NCI-H1092 treated with DMSO at 0.1 percent for 48 hours (cell line): ENCODE measurements at regions not wholly inside any gene's neighbourhood (a gene's known extent, or its start where the extent isn't known, plus 50 kb on each side); places are given as distances from the start of the nearest gene placed in this dataset.
"Not testable (repeated sequence)": the region's sequence is repeated elsewhere in the genome, so short reads cannot be mapped to it uniquely, and the experiment has no call there.

Source experiments
- DNase-seq: peaks from one replicate; lab custom pipeline; 2025; lab: John Stamatoyannopoulos, UW

DNA sequence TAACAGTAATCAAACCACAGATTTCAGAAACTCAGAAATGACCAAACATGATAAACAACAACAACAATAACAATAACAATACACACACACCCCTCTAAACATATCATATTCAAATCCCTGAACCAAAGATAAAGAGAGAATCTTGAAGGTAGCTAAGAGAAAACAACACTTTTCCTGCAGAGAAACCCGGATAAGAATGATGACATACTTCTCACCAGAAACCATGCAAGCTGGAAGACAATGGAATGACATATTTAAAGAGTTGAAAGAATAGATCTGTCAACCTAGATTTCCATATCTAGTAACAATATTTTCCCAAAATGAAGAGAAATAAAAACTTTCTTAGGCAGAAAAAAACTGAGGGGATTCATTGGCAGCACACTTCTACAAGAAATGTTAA lies 138.1 kb downstream of the LIG4 start:
- no peak for DNase-seq

DNA sequence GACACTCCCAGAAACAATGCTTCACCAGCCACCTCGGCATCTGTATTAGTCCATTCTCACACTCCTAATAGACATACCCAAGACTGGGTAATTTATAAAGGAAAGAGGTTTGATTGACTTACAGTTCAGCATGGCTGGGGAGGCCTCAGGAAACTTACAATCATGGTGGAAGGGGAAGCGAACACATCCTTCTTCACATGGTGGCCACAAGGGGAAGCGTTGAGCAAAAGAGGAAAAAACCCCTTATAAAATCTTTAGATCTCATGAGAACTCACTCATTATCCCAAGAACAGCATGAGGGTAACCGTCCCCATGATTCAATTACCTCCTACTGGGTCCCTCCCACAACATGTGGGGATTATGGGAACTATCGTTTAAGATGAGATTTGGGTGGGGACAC lies 140.9 kb downstream of the LIG4 start:
- not testable (repeated sequence) for DNase-seq

DNA sequence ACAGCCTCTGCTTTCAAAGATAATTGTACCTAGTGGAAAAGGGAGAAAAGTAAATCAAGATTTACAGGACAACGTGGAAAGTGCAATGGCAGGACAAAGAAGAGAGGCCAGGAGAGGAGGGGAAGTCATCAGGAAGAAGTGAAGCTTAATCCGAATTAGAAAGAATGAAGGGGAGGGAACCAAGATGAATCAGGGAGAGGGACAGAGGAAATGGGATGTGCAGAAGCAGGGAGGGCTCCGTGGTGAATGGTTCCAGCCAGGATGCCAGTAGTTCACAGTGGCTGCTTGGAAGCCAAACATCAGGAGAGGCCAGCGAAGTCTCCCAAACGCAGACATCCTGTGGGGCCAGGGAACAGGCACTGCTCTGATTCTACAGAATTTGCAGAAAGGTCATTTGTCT lies 144.4 kb downstream of the LIG4 start:
- no peak for DNase-seq

DNA sequence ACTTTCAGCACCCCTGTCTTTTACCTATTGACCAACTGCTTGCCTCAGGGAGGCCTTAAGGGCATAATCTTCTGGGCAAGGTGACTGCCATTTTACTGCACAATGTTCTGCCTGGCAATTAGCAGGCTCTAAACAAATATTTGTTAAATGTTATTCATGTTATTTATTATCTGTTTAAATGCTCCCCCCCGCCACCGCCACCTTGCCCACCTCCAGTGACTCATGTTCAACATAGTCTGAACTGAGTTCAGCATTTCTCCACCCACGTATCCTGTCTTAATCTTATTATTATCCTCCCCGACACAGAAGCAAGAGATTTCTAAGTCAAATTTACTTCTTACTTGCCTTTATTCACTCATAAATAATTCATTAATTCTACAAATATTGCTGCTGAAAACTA lies 144.8 kb downstream of the LIG4 start:
- no peak for DNase-seq

DNA sequence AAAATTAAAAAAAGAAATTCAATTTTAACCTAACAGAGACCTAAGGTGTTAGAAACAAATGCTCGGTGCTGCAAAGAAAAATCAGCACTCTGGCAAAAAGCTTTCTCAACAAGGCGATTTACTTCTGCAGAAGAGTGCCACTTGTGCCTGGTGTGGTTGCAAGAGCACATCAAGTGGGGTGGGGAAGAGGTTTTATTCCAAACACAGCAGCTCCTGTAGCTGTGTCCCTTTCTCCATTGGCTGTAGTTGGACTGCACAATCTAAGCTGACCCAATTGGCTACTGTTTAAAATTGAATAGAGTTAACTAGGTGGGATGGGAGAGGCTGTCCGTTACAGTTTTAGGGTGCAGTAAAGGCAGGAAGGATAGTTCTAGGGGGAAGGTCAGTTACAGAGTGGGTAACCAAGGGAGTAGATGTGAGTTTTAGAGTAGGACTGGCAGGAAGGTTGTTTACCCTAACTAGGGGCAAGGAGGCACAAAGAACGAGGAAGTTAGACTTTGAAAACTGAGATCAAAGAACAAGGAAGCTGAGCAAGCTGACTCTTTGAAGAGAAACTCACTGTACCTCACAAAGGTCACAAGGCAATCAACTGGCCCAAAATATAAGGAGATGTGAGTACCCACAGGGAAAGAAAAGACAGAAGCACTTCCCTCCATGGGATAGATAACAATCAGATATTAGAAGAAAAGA lies 145.7 kb downstream of the LIG4 start:
- no peak for DNase-seq

DNA sequence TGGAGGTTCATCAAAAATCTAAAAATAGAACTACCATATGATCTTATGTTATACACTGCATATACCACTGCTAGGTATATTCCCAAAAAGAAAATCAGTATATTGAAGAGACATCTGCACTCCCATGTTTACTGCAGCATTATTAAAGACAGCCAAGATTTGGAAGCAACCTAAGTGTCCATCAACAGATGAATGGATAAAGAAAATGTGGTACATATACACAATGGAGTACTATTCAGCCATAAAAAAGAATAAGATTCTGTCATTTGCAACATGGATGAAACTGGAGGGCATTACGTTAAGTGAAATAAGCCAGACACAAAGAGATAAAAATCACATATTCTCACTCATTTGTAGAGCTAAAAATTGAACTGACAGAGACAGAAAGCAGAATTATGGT lies 151.0 kb downstream of the LIG4 start:
- DNase-seq: not testable (repeated sequence)

DNA sequence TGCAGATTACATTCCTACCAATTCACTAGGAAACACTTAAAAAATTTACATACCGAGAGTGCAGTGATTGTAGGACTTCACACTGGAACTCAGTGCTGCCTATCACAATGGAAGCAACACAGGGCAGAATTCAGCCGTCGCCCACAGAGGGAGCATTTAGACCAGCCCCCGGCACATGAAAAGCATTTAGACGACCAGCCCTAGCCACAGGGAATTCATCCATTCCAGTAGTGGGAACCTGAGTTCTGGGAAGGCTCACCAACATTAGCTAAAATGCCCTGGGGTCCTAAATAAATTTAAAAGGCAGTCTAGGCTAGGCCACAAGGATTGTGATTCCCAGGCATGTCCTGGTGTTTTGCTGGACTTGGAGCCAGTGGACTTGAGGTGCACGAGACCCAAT lies 155.2 kb downstream of the LIG4 start:
- DNase-seq: no peak

DNA sequence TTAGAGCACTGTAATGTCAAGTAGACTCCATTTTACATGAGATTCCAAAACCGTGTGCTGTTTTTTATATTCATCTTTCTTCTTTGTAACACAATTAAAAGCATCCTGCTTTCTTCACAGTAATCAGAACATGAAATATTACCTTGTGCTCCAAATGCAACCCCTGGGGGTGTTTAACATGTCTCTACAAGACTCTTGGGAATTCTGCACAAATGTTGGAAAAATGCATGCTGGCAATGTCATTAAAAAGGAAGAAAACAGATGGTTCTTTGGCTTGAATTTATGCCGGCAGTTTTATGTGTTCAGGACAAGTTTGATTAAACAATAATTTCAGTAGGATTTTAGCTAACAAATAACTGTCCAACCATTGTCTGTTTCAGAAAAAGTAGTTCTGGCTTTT lies 159.1 kb downstream of the LIG4 start:
- no peak for DNase-seq

DNA sequence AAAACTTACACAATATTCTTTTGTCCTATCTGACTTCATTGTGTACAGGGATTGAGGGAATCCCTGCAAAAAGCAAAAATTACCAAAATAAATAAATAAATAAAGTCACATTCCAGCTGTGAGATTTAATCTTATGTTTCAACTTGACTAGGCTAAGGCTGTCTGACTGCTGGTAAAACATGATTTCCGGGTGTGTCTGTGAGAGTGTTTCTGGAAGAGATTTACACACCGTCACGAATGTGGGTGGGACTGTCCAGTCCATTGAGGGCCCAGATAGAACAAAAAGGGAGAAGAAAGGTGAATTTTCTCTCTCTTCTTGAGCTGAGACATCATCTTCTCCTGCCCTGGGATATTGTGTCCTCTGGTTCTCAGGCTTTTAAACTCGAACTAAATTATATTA lies 166.1 kb downstream of the LIG4 start:
- DNase-seq: no peak

DNA sequence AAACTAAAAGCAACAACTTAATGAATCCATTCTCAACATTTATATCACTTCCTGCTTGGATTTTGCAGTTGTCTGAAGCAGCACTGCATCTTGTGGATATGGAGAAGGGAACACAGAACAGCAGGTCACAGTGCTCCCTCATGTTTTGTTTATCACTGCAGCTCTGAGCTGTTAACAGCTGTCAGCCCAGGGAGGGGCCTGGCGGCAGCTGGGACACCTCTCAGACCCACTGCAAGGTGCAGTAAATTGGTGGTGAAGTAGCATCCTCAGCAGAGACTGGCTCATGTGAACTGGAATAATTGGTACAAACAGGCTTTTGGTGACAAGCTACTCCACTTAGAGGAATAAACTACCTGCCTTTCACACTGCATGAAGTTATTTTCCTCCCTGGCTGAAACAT lies 170.4 kb downstream of the LIG4 start:
- no peak for DNase-seq

DNA sequence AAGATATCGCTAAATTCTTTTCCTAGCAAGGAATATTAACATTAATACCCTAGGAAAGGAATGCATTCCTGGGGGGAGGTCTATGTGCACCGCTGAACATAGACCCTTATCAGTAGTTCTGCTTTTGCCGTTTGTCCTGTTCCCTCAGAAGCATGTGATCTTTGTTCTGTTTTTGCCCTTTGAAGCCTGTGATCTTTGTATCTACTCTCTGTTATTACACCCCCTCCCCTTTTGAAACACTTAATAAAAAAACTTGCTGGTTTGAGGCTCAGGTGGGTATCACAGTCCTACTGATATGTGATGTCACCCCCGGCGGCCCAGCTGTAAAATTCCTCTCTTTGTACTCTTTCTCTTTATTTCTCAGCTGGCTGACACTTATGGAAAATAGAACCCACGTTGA lies 172.5 kb downstream of the LIG4 start:
- not testable (repeated sequence) for DNase-seq

DNA sequence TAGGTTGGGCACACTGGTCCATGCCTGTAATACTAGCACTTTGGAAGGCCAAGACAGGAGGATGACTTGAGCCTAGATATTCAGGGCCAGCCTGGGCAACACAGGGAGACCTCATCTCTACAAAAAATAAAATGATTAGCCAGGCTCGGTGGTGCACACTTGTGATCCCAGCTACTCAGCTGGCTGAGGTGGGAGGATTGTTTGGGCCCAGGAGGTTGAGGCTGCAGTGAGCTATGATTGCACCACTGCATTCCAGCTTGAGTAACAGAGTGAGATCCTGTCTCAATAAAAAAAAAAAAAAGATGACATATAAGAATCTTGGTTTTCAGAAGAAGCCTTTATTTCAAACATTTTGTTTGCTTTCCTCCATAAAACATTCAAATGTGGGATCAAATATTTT lies 178.0 kb downstream of the LIG4 start:
- no peak for DNase-seq

DNA sequence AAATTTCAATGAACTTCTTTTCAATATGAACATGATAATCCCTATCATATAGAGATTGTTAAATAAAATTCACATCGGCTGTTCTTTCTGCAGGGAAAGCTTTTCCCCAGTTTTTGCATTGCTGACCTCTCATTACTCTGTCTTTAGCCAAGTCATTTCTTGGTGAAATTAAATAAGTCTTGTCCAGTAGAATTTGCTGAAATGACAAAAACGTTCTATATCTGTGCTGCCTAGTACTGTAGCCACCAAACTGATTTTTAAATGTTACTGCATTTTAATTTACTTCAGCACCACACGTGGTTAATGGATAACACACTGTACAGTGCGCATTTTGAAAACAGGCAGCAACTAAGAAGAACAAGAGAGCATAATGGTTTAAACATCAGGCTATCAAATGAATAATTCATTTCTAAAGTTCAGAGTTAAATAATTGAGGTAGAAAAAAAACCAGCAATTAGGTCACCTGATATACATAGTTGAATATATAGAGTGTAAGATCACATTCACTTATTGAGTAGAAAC lies 178.9 kb downstream of the LIG4 start:
- no peak for DNase-seq

DNA sequence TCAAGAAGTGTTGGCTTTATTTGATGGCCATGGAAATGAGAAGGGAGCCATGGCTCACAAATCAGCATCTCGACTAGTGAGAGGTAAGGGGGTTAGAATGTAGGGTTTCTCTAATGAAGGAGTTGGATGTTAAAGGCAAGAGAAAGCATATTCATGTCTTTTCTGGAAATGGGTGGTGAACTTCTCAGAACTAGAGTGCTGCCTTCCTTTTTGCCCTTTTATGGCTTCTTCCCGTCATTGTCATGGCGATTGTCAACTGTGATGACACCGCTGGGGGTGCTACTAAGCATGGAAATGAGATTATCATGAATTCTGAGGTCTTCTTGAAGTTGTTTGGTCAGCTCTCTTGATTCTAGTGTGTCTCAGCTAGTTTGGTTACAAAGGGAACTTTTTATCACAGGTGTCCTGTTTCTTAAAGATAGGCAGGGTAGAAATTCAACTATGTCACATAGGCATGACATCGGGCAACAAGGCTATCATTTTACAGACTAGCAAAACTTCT lies 180.4 kb downstream of the LIG4 start:
- DNase-seq: no peak

DNA sequence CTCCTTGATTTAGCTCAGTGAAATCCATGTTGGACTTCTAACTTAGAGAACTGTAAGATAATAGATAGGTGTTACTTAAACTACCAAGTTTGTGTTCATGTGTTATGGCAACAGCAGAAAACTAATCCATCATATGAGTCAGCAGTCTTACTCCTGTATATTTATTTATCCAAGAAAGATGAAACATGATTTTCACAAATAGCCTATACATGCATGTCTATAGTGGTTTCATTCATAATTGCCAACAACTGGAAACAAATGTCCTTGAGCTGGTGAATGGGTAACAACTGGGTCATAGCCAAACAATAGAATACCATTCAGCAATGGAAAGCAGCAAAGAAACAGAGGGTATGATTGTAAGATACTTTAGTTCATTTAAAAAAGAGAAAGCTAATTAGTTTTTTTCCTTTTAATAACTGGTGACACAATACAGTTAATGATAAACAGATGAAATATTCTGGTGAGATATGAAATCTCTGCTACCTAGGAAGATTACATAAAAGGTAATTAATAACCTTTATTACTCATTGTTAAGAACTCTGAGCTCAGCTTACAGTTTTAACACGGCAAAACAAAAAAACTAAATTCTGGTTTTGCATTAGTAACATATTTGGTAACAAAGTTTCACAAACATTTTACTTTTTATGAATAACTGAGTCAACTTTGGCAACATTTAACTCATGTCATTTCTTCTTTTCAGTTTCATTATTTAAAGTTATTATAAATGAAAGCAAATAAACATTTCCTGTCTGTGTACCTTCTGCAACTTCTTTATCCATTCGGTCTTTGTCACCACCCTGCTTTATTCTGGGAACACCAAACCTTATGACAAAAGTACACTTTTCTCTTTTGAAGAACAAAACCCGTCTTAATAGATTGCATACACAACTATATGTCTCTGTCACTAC lies 181.3 kb downstream of the LIG4 start:
- no peak for DNase-seq

DNA sequence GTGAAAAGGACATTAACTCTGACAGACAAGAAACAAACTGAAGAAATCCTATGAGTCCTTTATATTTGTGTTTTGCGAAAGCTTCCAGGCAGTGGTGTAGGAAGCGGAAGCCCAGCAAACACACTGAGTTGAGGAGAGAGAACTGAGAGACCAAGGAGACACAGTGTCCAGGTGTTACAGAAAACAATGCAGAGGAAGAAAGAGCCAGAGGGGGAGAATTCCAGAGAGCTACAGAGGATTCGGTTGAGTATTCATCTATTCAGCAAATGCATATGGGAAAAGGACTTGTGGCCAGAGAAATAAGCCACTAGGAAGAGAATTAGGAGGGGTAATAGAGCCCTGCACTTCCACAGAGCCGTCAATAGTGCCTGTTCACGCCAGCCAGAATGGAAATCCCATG lies 183.5 kb downstream of the LIG4 start:
- no peak for DNase-seq

DNA sequence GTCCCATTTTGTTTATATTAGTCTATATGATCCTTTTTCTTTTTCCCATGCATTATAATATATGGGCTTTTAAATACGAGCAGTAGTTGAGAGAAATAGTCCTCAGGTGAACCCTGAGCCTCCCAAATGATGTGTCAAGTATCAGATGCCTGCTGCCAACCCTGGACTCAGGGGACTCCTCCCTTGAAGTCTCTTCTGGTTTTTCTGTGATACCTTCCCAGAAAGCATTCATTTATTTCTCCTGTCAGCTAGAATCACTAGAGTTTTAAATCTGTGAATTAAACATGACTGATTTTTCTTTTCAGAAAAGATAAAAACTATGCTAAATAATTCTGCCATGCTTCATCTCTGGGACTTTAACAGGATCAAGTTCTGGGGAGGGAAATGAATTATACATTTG lies 184.6 kb downstream of the LIG4 start:
- no peak for DNase-seq

DNA sequence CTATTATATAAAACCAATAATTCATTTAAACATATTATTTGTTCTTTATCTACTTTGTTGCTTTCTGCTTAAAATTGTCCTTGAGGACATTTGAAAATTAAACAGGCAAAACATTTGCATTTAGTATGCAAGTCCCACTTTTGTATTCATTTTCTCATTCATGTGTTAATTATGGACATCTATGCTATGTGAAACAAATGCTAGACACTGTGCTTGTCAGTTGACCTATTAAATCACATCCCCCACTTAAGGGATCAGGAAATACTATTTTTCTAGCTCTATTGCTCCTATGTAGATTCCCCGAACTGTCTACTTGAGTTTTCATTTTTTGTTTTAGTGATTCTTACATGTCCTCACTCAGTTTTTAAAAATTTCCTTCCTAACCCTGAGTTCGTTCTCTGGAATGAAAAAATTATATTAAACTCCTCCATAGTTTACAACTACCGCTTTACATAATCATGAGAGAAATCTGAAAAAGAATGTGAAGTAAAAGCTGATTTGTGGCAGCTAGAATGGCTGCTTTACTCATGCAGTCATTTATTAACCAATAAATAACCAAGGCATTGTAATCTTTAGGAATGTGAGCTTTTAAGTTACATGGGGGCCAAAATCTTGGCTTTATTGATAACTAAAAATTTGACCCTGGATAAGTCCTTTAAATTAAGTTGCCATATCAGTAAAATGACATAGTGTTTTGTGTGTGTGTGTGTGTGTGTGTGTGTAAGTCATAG lies 188.5 kb downstream of the LIG4 start:
- DNase-seq: no peak

DNA sequence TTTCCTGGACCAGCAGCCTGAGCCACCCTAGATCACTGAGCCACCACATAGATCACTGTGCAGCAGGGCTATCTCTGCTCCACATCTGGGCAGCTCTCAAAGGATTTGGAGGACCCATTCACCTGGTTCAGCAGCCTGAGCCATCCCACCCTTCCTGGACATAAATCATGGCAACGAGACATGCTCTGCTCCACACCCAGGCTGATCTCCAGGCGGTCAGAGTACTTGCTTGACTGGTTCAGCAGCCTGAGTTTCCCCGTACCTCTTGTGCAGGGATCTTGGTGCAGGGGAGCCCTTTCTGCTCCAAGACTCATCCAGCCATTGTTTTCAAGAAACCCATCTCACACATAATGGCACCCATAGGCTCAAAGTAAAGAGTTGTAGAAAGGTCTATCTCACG lies 195.3 kb downstream of the LIG4 start:
- DNase-seq: no peak

DNA sequence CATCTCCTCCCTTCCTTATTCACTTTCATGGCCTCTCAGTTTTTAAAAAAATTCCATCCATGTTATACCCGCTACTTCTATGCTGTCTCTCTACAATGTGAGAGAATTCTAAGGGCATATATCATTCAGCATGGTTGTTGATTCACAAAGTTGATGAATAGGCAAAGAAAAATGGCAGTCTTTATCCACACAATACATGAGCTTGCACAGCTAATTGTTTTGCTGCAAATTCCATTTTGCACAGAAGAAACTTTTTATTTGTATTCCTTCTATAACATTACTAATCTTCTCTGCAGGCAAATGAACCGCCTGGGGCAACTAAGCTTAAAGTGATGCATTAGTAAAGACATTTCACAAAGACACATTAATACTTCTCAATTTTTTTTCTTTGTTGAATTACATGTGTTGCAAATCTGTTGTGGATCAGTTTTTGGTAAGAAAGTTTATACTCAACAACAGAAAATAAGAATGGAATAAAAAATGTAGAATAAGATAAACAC lies 196.9 kb downstream of the LIG4 start:
- DNase-seq: no peak

DNA sequence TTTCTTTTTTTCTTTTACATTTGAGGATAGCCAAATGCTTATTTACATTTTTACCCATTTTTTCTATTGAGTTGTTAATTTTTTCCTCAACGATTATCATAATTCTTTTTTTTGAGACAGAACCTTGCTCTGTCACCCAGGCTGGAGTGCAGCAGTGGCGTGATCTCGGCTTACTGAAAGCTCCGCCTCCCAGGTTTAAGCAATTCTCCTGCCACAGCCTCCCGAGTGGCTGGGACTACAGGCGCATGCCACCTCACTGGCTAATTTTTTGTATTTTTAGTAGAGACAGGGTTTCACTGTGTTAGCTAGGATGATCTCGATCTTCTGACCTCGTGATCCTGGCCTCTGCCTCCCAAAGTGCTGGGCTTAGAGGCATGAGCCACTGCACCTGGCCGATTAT lies 208.7 kb downstream of the LIG4 start:
- no peak for DNase-seq

DNA sequence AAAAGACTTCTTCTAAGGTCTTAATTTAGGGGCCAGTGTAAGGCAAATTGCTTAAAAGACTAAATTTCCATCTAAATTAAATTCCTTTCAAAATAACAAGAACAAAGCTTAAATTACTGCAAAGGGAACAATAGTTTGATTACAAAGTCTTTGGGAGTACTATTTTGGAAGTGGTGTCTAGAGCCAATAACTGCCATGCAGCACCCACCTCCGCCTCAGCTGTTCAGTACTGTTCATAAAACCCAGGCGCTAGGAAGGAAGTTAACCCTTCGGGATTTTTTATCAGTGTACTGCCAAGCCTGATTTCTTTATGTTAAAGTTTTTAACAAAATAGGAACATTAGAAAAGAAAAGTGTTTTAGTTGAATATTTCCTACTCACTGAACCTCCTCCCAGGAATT lies 210.1 kb downstream of the LIG4 start:
- DNase-seq: no peak
